ENCODE measurements at regions not wholly inside any gene's neighbourhood (a gene's known extent, or its start where the extent isn't known, plus 50 kb on each side); places are given as distances from the start of the nearest gene placed in this dataset.

- no peak for TF ChIP-seq CTCF (IDR thresholded peaks at IDR 0.05; ENCODE audit: control extremely low read depth, extremely low read depth, low read depth, missing control alignments)
- POLR2A ChIA-PET, result no interaction called here
- CTCF ChIA-PET, result interaction anchor here (0.7 to 1.2 kb wide), 2 partner anchors 11 to 14 kb away, joined by 4 read pairs; no protein-coding TSS in a partner anchor
- no peak for DNase-seq (ENCODE audit: extremely low spot score)
Observed at GRCh38 chr3:31371484-31372177, 161.1 kb upstream of the STT3B start.

GRCh38 chr3:31373681-31374080, 159.0 kb upstream of the STT3B start:
- no peak for TF ChIP-seq CTCF (IDR thresholded peaks at IDR 0.05; ENCODE audit: control extremely low read depth, extremely low read depth, low read depth, missing control alignments)
- POLR2A ChIA-PET, result no interaction called here
- CTCF ChIA-PET, result interaction anchor here (0.9 to 3.4 kb wide), 9 partner anchors 9 to 44 kb away, joined by 3 to 12 read pairs (median 4); no protein-coding TSS in a partner anchor
- no peak for DNase-seq (ENCODE audit: extremely low spot score)

- ChIA-PET POLR2A (no interaction called here), CTCF (interaction anchor here (0.7 to 2.0 kb wide), 9 partner anchors 10 to 89 kb away, joined by 3 to 6 read pairs (median 3); no protein-coding TSS in a partner anchor)
- DNase-seq (ENCODE audit: extremely low spot score), result no peak
Observed at GRCh38 chr3:31377045-31377642, 155.6 kb upstream of the STT3B start.

GRCh38 chr3:31378231-31378630, 154.5 kb upstream of the STT3B start:
- POLR2A ChIA-PET, result no interaction called here
- CTCF ChIA-PET, result interaction anchor here (0.7 to 2.0 kb wide), 4 partner anchors 11 to 20 kb away, joined by 3 to 6 read pairs (median 4); no protein-coding TSS in a partner anchor

More at GRCh38 chr3:31377045-31377642, 155.6 kb upstream of the STT3B start:
- no peak for TF ChIP-seq CTCF (IDR thresholded peaks at IDR 0.05; ENCODE audit: control extremely low read depth, extremely low read depth, low read depth, missing control alignments)

GRCh38 chr3:31379598-31379997, 153.1 kb upstream of the STT3B start:
- ChIA-PET POLR2A (no interaction called here), CTCF (no interaction called here)
- TF ChIP-seq CTCF (IDR thresholded peaks at IDR 0.05; ENCODE audit: control extremely low read depth, extremely low read depth, low read depth, missing control alignments), result no peak
- no peak for DNase-seq (ENCODE audit: extremely low spot score)

More at GRCh38 chr3:31378231-31378630, 154.5 kb upstream of the STT3B start:
- no peak for DNase-seq (ENCODE audit: extremely low spot score)
- TF ChIP-seq CTCF (IDR thresholded peaks at IDR 0.05; ENCODE audit: control extremely low read depth, extremely low read depth, low read depth, missing control alignments), result no peak

- no peak for DNase-seq (ENCODE audit: extremely low spot score)
- ChIA-PET CTCF (interaction anchor here (0.8 to 3.3 kb wide), 6 partner anchors 9 to 312 kb away, joined by 3 to 13 read pairs (median 4); no protein-coding TSS in a partner anchor), POLR2A (no interaction called here)
- no peak for TF ChIP-seq CTCF (IDR thresholded peaks at IDR 0.05; ENCODE audit: control extremely low read depth, extremely low read depth, low read depth, missing control alignments)
Observed at GRCh38 chr3:31382856-31383255, 149.9 kb upstream of the STT3B start.
